Endothelial cell of umbilical vein (primary cell): ENCODE measurements at regions not wholly inside any gene's neighbourhood (a gene's known extent, or its start where the extent isn't known, plus 50 kb on each side); places are given as distances from the start of the nearest gene placed in this dataset.

Experiments used
- BruUV-seq: library from RNA; stranded (reverse); fragments of 400-500 nt; replicated peaks from 2 replicates; lab custom pipeline; 2021; lab: Mats Ljungman, UMichigan
- CTCF ChIA-PET: fragments of 300-600, 350-600 bp; sonication (Branson Sonifier 250); formaldehyde crosslinking; loops from one replicate; lab custom pipeline; 2021; ENCODE audit warnings: antibody characterized with exemption, inconsistent platforms; lab: Charles Lee
- POLR2A ChIA-PET: fragments of 300-600, 350-600 bp; sonication (Branson Sonifier 250); formaldehyde crosslinking; loops from one replicate; lab custom pipeline; 2021; ENCODE audit warnings: antibody characterized with exemption, inconsistent platforms; lab: Charles Lee
- DNase-seq: peaks from one replicate; pipeline ENCODE4 v3.0.0-alpha.2; 2011; ENCODE audit warnings: low read depth, low spot score
- FAIRE-seq: peaks from 2 replicates; lab custom pipeline; 2011; peaks lifted over from hg19 to GRCh38; lab: Jason Lieb, UNC
- H2AFZ ChIP-seq: 2 replicates; pipeline ENCODE4 v1.6.0; 2012; ENCODE audit warnings: low read depth, low read length, control low read depth, inconsistent platforms
- H3K27ac ChIP-seq: 2 replicates; pipeline ENCODE4 v1.5.1; 2011; ENCODE audit warnings: low read depth, mild to moderate bottlenecking, control low read depth, low read length, moderate library complexity; ENCODE audit not compliant: insufficient read depth
- H3K27me3 ChIP-seq, 2 experiments: 2 replicates each; pipeline versions ENCODE4 v1.6.0 to v1.6.1; 2011; ENCODE audit warnings: low read length in 2 of 2, mixed read lengths in 1 of 2; ENCODE audit not compliant: control insufficient read depth in 2 of 2, insufficient read depth in 2 of 2
- H3K36me3 ChIP-seq, 2 experiments: 2 replicates in 1 of 2; 3 replicates in 1 of 2; pipeline ENCODE4 v1.5.1; 2011; ENCODE audit warnings: low read length in 2 of 2, mild to moderate bottlenecking in 1 of 2, moderate library complexity in 1 of 2; ENCODE audit not compliant: control insufficient read depth in 2 of 2, insufficient read depth in 2 of 2; ENCODE audit errors: extremely low read depth in 1 of 2
- H3K4me1 ChIP-seq: 3 replicates; pipeline ENCODE4 v1.5.1; 2011; ENCODE audit warnings: mild to moderate bottlenecking, low read length; ENCODE audit not compliant: control insufficient read depth, insufficient read depth; ENCODE audit errors: extremely low read depth
- H3K4me2 ChIP-seq: 2 replicates; pipeline ENCODE4 v1.6.1; 2011; ENCODE audit warnings: low read length, control low read depth, mixed read lengths; ENCODE audit not compliant: insufficient read depth
- H3K4me3 ChIP-seq, 3 experiments: fragments of 200-600 bp in 1 of 3; sonication (generic), shearing (Covaris generic) in 1 of 3; replicated peaks in 1 of 3; 2 replicates each; pipeline ENCODE4 v1.5.1; 2011 to 2016; ENCODE audit warnings: control low read depth in 3 of 3, low read length in 3 of 3, mild to moderate bottlenecking in 2 of 3, inconsistent platforms in 1 of 3, low read depth in 1 of 3, moderate library complexity in 1 of 3; ENCODE audit not compliant: insufficient read depth in 1 of 3
- H3K79me2 ChIP-seq: 2 replicates; pipeline ENCODE4 v1.6.0; 2012; ENCODE audit warnings: low read length, inconsistent platforms; ENCODE audit not compliant: control insufficient read depth, insufficient read depth
- H3K9ac ChIP-seq: replicated peaks from 2 replicates; pipeline ENCODE3; 2011; ENCODE audit warnings: low read length, control low read depth; ENCODE audit not compliant: insufficient read depth; ENCODE audit errors: extremely low read depth
- H3K9me1 ChIP-seq: replicated peaks from 3 replicates; pipeline ENCODE4 v1.6.0; 2011; ENCODE audit warnings: mild to moderate bottlenecking, low read length; ENCODE audit not compliant: control insufficient read depth, insufficient read depth; ENCODE audit errors: extremely low read depth
- H3K9me3 ChIP-seq: replicated peaks from 2 replicates; pipeline ENCODE4 v1.5.1; 2012; ENCODE audit warnings: low read length, inconsistent platforms; ENCODE audit not compliant: control insufficient read depth, insufficient read depth
- H4K20me1 ChIP-seq: replicated peaks from 2 replicates; pipeline ENCODE3; 2011; ENCODE audit warnings: mild to moderate bottlenecking, low read length; ENCODE audit not compliant: control insufficient read depth, insufficient read depth; ENCODE audit errors: extremely low read depth
- EZH2 ChIP-seq: IDR thresholded peaks from 2 replicates; pipeline ENCODE4 v1.6.1; 2012; ENCODE audit warnings: borderline replicate concordance, low read depth, mild to moderate bottlenecking, moderate library complexity, low read length, inconsistent platforms; ENCODE audit not compliant: severe bottlenecking
- FOS ChIP-seq: IDR thresholded peaks from 2 replicates; pipeline ENCODE4 v1.6.1; 2011; ENCODE audit warnings: mild to moderate bottlenecking, low read length, moderate library complexity, borderline replicate concordance; ENCODE audit not compliant: insufficient read depth
- GATA2 ChIP-seq: IDR thresholded peaks from 2 replicates; pipeline ENCODE4 v1.7.0; 2011; ENCODE audit warnings: low read depth, mild to moderate bottlenecking, moderate library complexity, mixed read lengths, low read length; ENCODE audit not compliant: insufficient read length, insufficient read depth
- JUN ChIP-seq: IDR thresholded peaks from 2 replicates; pipeline ENCODE4 v1.6.1; 2011; ENCODE audit warnings: borderline replicate concordance, low read depth; ENCODE audit not compliant: insufficient read length, insufficient read depth
- MYC ChIP-seq: IDR thresholded peaks from one replicate; pipeline ENCODE4 v1.6.1; 2011; ENCODE audit warnings: mild to moderate bottlenecking, low read depth, low read length
- POLR2A ChIP-seq: IDR thresholded peaks from 2 replicates; pipeline ENCODE4 v1.6.1; 2012; ENCODE audit warnings: low read depth, mild to moderate bottlenecking, control low read depth, low read length
- POLR2AphosphoS5 ChIP-seq: IDR thresholded peaks from 2 replicates; pipeline ENCODE4 v1.6.1; 2012; ENCODE audit warnings: low read depth, mild to moderate bottlenecking, control low read depth, low read length, moderate library complexity; ENCODE audit not compliant: insufficient read depth
- dilution Hi-C: fragments of 300-500 bp; cut with MboI; formaldehyde crosslinking; loops from one replicate; pipeline ENCODE4 v1.15.0; 2019; ENCODE audit warnings: low sequenced_read_pairs; ENCODE audit not compliant: extremely low pct_ligation_motif_present
- intact Hi-C: fragments of 100-400 bp; cut with micrococcal nuclease; formaldehyde crosslinking; loops from one replicate; pipeline ENCODE4 v1.10.0; 2022
- TF ChIP-seq, protein P1 (sequence below): IDR thresholded peaks from 2 replicates; pipeline ENCODE4 v1.6.1; 2011; ENCODE audit not compliant: insufficient read depth, insufficient read length
- TF ChIP-seq, protein P2 (sequence below), 2 donors: IDR thresholded peaks; 1 replicate in 1 of 2; 2 replicates in 1 of 2; pipeline ENCODE4 v1.5.1; 2011; ENCODE audit warnings: low read length in 2 of 2, mild to moderate bottlenecking in 2 of 2, moderate library complexity in 2 of 2, control low read depth in 1 of 2, inconsistent platforms in 1 of 2, low read depth in 1 of 2; ENCODE audit not compliant: insufficient read depth in 1 of 2; ENCODE audit errors: extremely low read depth in 1 of 2

DNA sequence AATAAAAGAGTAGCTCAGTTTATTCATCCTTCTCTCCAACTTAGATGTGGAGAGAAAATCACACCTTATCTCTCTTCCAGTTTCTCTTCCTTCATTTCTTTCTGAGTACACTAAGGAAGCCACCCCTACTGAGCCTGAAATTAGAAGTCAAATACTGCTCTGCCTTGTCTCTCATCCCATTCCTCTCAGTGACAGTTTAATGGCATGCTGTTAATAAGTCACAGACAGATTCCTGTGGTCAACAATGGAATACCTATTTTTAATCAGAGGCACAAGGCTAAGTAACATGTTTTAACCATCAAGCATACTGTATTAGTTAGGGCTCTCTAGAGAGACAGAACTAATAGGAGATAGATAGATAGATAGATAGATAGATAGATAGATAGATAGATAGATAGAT is 253.2 kb downstream of the HTR7 start:
- intact Hi-C loops, result no loop called here
- POLR2A ChIA-PET, result no interaction called here
- TF ChIP-seq FOS (no peak), POLR2AphosphoS5 (no peak), JUN (no peak)
- TF ChIP-seq, protein P1, sequence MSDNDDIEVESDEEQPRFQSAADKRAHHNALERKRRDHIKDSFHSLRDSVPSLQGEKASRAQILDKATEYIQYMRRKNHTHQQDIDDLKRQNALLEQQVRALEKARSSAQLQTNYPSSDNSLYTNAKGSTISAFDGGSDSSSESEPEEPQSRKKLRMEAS, result no peak
- TF ChIP-seq, protein P2, sequence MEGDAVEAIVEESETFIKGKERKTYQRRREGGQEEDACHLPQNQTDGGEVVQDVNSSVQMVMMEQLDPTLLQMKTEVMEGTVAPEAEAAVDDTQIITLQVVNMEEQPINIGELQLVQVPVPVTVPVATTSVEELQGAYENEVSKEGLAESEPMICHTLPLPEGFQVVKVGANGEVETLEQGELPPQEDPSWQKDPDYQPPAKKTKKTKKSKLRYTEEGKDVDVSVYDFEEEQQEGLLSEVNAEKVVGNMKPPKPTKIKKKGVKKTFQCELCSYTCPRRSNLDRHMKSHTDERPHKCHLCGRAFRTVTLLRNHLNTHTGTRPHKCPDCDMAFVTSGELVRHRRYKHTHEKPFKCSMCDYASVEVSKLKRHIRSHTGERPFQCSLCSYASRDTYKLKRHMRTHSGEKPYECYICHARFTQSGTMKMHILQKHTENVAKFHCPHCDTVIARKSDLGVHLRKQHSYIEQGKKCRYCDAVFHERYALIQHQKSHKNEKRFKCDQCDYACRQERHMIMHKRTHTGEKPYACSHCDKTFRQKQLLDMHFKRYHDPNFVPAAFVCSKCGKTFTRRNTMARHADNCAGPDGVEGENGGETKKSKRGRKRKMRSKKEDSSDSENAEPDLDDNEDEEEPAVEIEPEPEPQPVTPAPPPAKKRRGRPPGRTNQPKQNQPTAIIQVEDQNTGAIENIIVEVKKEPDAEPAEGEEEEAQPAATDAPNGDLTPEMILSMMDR (IDR thresholded peaks at IDR 0.05; ENCODE audit: extremely low read depth in 1 of 2, insufficient read depth in 1 of 2, low read depth in 1 of 2, low read length in 2 of 2), result no peak
- Histone ChIP-seq H3K9me1 (no peaks in the 10 kb centered on the region), H3K27ac (no peak overlapping the region), H3K36me3 (no peaks in the 10 kb centered on the region), H2AFZ (no peak overlapping the region), H3K4me2 (no peak overlapping the region), H3K9ac (no peak overlapping the region), H3K4me3 (no peak overlapping the region), H3K4me1 (no peaks in the 10 kb centered on the region), H3K27me3 (no peaks in the 10 kb centered on the region), H3K79me2 (no peaks in the 10 kb centered on the region), H4K20me1 (no peaks in the 10 kb centered on the region), H3K9me3 (no peaks in the 10 kb centered on the region)
- dilution Hi-C loops, result no loop called here
- no TSS peak for BruUV-seq
- CTCF ChIA-PET, result no interaction called here
- DNase-seq, result no peak
- FAIRE-seq, result no peak

DNA sequence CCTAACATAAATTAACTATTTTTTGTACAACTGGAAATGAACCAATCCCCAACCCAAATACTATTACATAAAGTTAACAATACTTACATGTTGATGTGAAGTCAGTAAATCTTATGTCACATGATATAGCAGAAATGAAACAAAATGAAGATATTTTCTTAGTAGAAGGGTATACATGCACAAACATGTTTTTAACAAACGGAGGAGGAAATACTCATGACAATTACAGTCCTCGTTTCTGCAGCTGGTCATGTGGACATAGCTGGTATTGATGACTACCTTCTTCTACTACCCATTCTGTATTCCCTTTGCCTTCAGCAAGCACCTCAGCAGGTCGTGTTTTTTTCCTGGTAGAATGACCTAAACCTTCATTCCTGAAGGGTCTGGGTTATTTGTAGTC is 252.3 kb downstream of the HTR7 start:
- POLR2A ChIA-PET, result no interaction called here
- intact Hi-C loops, result no loop called here
- CTCF ChIA-PET, result no interaction called here

More for the DNA sequence above, 252.3 kb downstream of the HTR7 start:
- no TSS peak for BruUV-seq
- Histone ChIP-seq H3K27me3 (no peaks in the 10 kb centered on the region), H3K9ac (no peak overlapping the region), H3K27ac (no peak overlapping the region), H4K20me1 (no peaks in the 10 kb centered on the region), H3K4me1 (no peaks in the 10 kb centered on the region), H3K9me3 (no peaks in the 10 kb centered on the region), H3K4me3 (no peak overlapping the region), H3K9me1 (no peaks in the 10 kb centered on the region), H2AFZ (no peak overlapping the region), H3K4me2 (no peak overlapping the region), H3K79me2 (no peaks in the 10 kb centered on the region), H3K36me3 (no peaks in the 10 kb centered on the region)
- TF ChIP-seq POLR2AphosphoS5 (no peak), POLR2A (no peak), FOS (no peak), GATA2 (no peak), MYC (no peak), EZH2 (no peak), JUN (no peak)
- TF ChIP-seq, protein P2 (IDR thresholded peaks at IDR 0.05; ENCODE audit: extremely low read depth in 1 of 2, insufficient read depth in 1 of 2, low read depth in 1 of 2, low read length in 2 of 2), result no peak
- TF ChIP-seq, protein P1, result no peak
- dilution Hi-C loops, result no loop called here
- FAIRE-seq (no peak), DNase-seq (no peak)
